GM18499 (cell line): ENCODE measurements at regions not wholly inside any gene's neighbourhood (a gene's known extent, or its start where the extent isn't known, plus 50 kb on each side); places are given as distances from the start of the nearest gene placed in this dataset.

Experiments
- ATAC-seq: cut with Tn5 transposase; IDR thresholded peaks from one replicate; pipeline ENCODE4 v1.9.1; 2021; ENCODE audit warnings: moderate number of reproducible peaks; ENCODE audit not compliant: insufficient read depth, unreplicated experiment

GRCh38 chr7:25754751-25755150 lies 397.2 kb upstream of the NFE2L3 start:
- ATAC-seq = no peak

- ATAC-seq = no peak
These were observed 395.4 kb upstream of the NFE2L3 start for GRCh38 chr7:25756601-25757000.

- no peak for ATAC-seq
These were observed 393.4 kb upstream of the NFE2L3 start for GRCh38 chr7:25758559-25758958.

- no peak for ATAC-seq
These were observed 392.7 kb upstream of the NFE2L3 start for GRCh38 chr7:25759286-25759685.

- ATAC-seq = no peak
These were observed 392.2 kb upstream of the NFE2L3 start for GRCh38 chr7:25759748-25760147.

- ATAC-seq = no peak
These were observed 389.2 kb upstream of the NFE2L3 start for GRCh38 chr7:25762511-25763462.

- ATAC-seq = no peak
These were observed 388.5 kb upstream of the NFE2L3 start for GRCh38 chr7:25763463-25763860.

- ATAC-seq = no peak
These were observed 386.8 kb upstream of the NFE2L3 start for GRCh38 chr7:25765110-25765655.

- ATAC-seq = no peak
These were observed 381.8 kb upstream of the NFE2L3 start for GRCh38 chr7:25770235-25770634.

- no peak for ATAC-seq
These were observed 381.3 kb upstream of the NFE2L3 start for GRCh38 chr7:25770670-25771069.

GRCh38 chr7:25771491-25771890 lies 380.5 kb upstream of the NFE2L3 start:
- ATAC-seq = no peak

GRCh38 chr7:25772802-25773201 lies 379.2 kb upstream of the NFE2L3 start:
- no peak for ATAC-seq

GRCh38 chr7:25774675-25775074 lies 377.3 kb upstream of the NFE2L3 start:
- no peak for ATAC-seq

GRCh38 chr7:25775570-25775969 lies 376.4 kb upstream of the NFE2L3 start:
- no peak for ATAC-seq

- no peak for ATAC-seq
These were observed 375.8 kb upstream of the NFE2L3 start for GRCh38 chr7:25775999-25776743.

- ATAC-seq = no peak
These were observed 375.3 kb upstream of the NFE2L3 start for GRCh38 chr7:25776744-25777123.

GRCh38 chr7:25777969-25778708 lies 373.9 kb upstream of the NFE2L3 start:
- ATAC-seq = no peak

- ATAC-seq = no peak
These were observed 372.9 kb upstream of the NFE2L3 start for GRCh38 chr7:25779002-25779546.

- ATAC-seq = no peak
These were observed 371.1 kb upstream of the NFE2L3 start for GRCh38 chr7:25780904-25781303.

- ATAC-seq = no peak
These were observed 370.3 kb upstream of the NFE2L3 start for GRCh38 chr7:25781704-25782103.
